HG02884 (cell line): ENCODE measurements at regions not wholly inside any gene's neighbourhood (a gene's known extent, or its start where the extent isn't known, plus 50 kb on each side); places are given as distances from the start of the nearest gene placed in this dataset.
"Not testable (repeated sequence)": the region's sequence is repeated elsewhere in the genome, so short reads cannot be mapped to it uniquely, and the experiment has no call there.

Experiments
- ATAC-seq: cut with Tn5 transposase; IDR thresholded peaks from one replicate; pipeline ENCODE4 v1.9.1; 2021; ENCODE audit warnings: mild to moderate bottlenecking, moderate library complexity; ENCODE audit not compliant: unreplicated experiment

- ATAC-seq, result no peak
These were observed 84.0 kb upstream of the COG2 start for GRCh38 chr1:230558324-230558723.

DNA sequence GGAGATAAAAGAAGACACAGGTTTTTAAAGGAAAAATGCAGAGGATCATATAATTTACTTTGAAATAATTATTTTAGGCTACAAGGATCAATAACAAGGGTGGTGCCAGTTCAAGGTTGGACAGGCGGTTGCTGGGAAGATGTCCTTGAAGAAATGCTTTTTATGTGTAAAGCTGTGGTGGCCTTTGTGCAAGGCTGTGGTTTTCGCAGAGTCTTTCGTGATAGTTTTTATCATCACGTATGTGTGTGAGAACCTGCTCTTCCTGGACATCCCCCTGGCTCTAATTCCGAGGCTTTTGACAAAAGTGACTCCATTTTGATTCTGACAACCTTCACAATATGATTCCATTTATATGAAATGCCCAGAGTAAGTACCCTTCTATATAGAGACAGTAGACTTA, 85.8 kb upstream of the COG2 start:
- ATAC-seq, result no peak

- ATAC-seq, result no peak
These were observed 86.5 kb upstream of the COG2 start for GRCh38 chr1:230555814-230556213.

DNA sequence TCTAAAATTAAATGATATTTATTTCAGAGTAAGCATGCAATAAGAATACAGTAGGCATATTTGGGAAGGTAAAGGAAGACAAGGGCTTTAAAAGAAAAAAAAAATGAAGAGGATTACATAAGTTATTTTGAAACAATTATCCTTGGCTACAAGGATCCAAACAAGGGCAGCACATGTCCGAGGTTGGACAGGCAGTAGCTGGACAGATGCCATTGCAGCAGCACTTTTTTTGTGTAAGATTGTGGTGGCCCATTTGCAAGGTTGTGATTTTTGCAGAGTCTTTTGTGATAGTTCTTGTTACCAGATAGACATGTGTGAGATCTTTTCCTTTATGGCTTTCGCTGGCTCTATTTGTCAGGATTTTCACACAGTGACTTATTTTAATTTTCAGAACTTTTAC, 89.4 kb upstream of the COG2 start:
- no peak for ATAC-seq

GRCh38 chr1:230550945-230551344, 91.3 kb upstream of the COG2 start:
- not testable (repeated sequence) for ATAC-seq

DNA sequence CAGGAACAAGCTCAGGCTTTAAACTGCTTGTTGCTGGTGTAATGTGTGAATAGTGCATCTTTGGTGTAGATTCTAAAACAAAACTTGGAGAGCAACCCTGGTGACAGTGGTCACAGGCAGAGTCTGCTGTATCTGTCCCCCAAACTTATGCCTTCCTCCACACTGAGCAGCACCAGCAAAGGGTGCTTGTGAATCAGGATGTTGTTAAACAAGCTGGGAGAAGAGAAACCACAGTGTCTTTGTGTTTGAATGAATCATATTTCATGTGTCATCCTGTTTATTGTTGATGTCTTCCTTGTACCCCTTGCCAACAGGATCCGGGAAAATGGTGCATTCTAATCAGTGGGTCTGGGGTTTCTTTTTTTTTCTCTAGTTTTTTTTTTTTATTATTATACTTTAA, 91.9 kb upstream of the COG2 start:
- ATAC-seq, result no peak

DNA sequence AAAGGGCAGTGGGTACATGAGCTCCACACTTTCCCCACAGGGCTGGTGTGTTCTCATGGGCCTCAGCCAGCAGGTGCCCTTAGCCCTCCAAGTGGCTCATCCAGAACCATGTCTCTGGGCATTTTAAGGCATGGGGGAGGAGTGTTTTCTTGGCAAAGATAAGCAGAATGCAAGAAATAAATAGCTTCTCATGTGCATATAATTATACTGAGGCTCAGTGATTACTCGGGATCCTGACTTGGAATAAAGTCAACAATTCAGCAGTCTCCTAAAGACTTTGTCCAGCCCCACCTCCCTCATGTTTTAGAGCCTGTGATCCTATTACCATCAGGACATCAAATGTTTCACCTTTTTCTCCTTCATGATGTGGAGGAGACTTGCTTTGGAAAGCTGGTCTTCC, 92.7 kb upstream of the COG2 start:
- no peak for ATAC-seq

- ATAC-seq, result no peak
These were observed 93.3 kb upstream of the COG2 start for GRCh38 chr1:230548997-230549396.

DNA sequence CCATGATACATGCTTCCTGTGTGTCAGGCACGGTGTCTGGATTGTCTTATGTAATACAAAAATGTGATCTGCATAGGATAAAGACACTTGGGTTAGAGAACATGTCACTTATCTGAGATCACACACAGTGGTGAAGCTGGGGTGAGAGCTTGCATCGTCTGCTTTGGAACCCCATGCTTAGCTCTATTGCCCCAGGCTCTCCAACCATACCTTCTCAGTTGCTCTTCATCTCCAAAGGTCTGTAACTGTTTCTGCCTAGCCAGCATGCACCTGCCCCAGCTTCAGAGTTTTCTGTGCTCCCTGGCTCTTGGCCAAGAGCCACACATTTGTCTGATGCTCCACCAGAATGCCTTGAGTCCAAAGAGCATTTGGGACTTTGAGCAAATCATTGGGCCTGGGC, 93.9 kb upstream of the COG2 start:
- no peak for ATAC-seq

- ATAC-seq, result no peak
These were observed 97.1 kb upstream of the COG2 start for GRCh38 chr1:230545181-230545580.

DNA sequence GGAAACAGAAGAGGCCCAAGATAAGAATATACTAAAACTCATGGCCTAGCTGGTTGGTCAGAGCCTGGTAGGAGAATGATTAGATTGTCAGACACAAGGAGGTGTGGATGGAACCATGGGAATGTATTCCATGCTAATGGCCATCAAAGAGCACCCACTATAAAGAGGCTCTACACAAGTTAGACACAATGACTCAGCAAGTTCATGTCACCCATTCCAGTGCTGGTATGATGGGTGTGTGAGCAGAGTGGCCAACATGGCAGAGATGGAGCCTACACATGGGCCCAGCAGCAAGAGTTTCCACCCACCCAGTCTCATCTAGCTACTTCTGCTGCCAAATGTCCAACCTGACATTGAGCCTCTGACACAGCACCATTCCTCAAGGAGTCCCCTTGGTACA, 97.5 kb upstream of the COG2 start:
- ATAC-seq, result no peak

DNA sequence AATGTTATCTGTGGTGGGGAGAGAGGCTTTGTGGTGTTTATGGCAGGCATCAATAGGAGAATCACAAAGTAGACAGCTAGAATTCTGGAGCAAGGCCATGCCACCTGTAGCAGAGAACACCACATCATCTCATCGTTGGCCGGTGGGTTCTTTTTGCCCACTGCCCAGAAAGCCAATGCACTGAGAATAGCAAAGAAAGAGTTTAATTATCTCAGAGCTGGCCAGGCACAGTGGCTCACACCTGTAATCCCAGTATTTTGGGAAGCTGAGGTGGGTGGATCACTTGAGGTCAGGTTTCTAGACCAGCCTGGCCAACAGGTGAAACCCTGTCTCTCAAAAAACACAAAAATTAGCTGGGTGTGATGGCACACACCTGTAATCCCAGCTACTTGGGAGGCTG, 99.2 kb upstream of the COG2 start:
- ATAC-seq, result no peak

GRCh38 chr1:230542681-230543080, 99.6 kb upstream of the COG2 start:
- no peak for ATAC-seq

DNA sequence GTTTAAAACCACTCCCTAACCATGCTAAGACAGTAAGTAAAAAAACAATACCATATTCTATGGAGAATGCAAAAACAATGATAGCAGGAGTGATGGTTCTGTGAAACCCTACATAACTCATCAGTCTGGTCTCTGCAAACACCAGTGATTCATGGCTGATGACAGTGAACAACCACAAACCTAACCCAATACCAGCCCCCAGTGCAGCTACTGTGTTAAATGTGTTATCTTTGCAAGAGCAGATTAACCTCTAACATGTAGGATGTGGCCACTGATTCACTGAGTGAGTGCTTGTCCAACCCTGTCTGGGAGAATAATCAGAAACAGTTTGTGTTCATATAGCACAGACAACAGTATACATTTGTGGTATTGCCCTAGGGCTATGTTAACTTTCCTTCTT, 100.2 kb upstream of the COG2 start:
- no peak for ATAC-seq

GRCh38 chr1:230541306-230541705, 101.0 kb upstream of the COG2 start:
- no peak for ATAC-seq

DNA sequence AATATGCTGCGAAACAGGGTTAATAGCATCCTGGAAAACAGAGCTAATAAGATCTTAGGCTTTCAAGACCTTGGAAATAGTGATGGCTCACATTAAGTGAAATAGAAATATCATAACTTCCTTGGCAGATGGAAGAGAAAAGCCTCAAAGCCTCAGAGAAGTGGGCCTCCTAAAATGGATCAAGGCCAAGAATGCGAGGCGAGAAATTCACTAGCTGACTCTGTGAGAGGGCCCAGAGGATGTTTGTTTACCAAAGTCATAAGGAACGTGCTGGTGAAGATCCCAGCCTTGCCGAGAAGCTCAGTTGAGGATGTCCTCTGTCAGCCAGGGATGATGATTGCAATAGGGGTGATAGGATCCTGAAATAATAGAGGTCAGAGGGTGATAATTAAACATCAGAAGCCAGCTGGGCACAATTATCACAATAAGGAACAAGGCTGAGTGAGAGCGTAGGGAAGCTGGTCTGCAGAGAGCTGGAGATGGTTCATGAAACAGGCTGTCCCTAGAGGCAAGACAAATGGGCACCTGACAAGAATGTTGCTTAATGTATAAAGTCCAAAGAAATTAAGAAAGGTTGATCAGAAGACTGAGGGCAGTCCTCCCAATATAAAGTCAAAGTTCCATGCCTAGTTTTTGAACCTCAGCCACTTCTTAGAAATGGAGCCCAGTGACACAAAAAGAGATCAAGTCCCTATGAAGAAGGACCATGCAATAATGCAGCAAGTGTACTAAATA, 101.7 kb upstream of the COG2 start:
- no peak for ATAC-seq

DNA sequence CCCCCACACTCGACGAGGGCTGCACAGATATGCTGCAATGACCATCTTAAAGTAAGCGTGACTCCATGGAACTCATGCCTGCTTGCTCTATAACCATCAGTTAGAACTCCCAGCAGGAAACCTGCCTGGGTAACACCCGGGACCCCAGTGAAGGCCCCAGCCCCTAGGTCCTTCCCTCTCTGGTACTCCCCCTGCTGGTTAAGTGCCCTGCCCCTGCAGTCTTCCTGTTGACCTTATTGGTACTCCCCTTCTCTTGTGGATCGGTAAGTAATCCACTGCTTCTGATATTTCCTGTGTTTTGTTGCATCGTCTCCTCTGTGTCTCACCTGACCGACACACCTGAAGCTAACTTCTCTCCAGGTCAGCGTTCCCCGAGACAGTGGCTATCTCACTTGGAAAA, 104.8 kb upstream of the COG2 start:
- no peak for ATAC-seq

- ATAC-seq, result no peak
These were observed 105.6 kb upstream of the COG2 start for GRCh38 chr1:230536641-230537155.

DNA sequence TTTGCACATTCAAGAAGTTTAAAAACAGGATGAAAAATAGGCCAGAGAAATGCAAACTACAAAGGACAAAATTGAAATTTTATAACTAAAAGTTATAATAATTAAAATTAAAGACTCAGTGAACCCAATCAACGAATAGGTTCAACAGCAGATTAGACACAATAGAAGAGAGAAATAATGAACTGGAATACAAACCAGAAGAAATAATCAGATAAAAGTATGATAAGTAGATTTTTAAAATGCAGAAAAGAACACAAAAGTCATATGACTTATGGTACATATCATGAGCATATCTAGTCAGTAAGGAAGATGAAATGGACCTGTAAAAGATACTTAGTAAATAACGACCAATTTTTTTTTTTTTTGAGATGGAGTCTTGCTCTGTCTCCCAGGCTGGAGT, 108.1 kb upstream of the COG2 start:
- no peak for ATAC-seq

GRCh38 chr1:230531103-230531502, 105.0 kb upstream of the PGBD5 start:
- no peak for ATAC-seq

GRCh38 chr1:230519246-230519645, 93.1 kb upstream of the PGBD5 start:
- ATAC-seq, result no peak

GRCh38 chr1:230518511-230518910, 92.4 kb upstream of the PGBD5 start:
- ATAC-seq, result no peak

- no peak for ATAC-seq
These were observed 91.7 kb upstream of the PGBD5 start for GRCh38 chr1:230517786-230518185.
